ENCODE measurements at regions not wholly inside any gene's neighbourhood (a gene's known extent, or its start where the extent isn't known, plus 50 kb on each side); places are given as distances from the start of the nearest gene placed in this dataset.
"Not testable (repeated sequence)": the region's sequence is repeated elsewhere in the genome, so short reads cannot be mapped to it uniquely, and the experiment has no call there.

DNA sequence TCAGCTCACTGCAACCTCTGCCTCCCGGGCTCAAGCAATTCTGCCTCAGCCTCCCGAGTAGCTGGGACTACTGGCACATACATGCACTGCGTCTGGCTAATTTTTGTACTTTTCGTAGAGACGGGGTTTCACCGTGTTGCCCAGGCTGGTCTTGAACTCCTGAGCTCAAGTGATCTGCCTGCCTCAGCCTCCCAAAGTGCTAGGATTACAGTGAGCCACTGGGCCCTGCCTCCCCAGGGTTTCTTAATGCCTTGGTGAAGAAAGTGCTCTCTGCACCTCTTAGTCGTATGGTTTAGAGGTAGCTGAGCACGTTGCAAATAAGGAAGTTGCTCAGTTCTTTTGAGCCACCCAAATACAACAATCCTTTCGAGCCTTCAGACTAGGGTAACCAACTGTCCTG, 1098.5 kb downstream of the TBC1D22A start:
- TF ChIP-seq EZH2 (IDR thresholded peaks at IDR 0.05; ENCODE audit: insufficient read depth, poor library complexity, severe bottlenecking); EZH2phosphoT487 (IDR thresholded peaks at IDR 0.05; ENCODE audit: insufficient read depth, low read depth): not testable (repeated sequence)
